HEK293 (cell line): ENCODE measurements at regions not wholly inside any gene's neighbourhood (a gene's known extent, or its start where the extent isn't known, plus 50 kb on each side); places are given as distances from the start of the nearest gene placed in this dataset.

Source experiments
- CTCF ChIA-PET: fragments of 350-600 bp; formaldehyde crosslinking; extraction: SDS; loops from one replicate; lab custom pipeline; 2021; ENCODE audit warnings: antibody characterized with exemption; lab: Yijun Ruan, JAX
- POLR2A ChIA-PET: fragments of 300-600 bp; formaldehyde crosslinking; extraction: SDS; loops from one replicate; lab custom pipeline; 2020; ENCODE audit warnings: antibody characterized with exemption, inconsistent platforms; lab: Yijun Ruan, JAX
- H3K27ac ChIP-seq: fragments of 200-500 bp; sonication (Bioruptor generic); 2 replicates; pipeline ENCODE4 v1.5.1; 2014; ENCODE audit warnings: low read depth, low read length, control low read depth, inconsistent platforms; ENCODE audit errors: extremely low read depth
- H3K36me3 ChIP-seq, 2 experiments: fragments of 200-500 bp in 1 of 2; sonication (Bioruptor generic) in 1 of 2; 1 replicate in 1 of 2; 2 replicates in 1 of 2; pipeline ENCODE4 v1.5.1; 2014 to 2017; ENCODE audit warnings: inconsistent platforms in 2 of 2, low read length in 2 of 2; ENCODE audit not compliant: control insufficient read depth in 2 of 2, insufficient read depth in 1 of 2
- H3K4me1 ChIP-seq: fragments of 200-500 bp; sonication (Bioruptor generic); 2 replicates; pipeline ENCODE4 v1.5.1; 2014; ENCODE audit warnings: mild to moderate bottlenecking, low read length, inconsistent platforms; ENCODE audit not compliant: control insufficient read depth, insufficient read depth
- H3K4me3 ChIP-seq: 2 replicates; pipeline ENCODE4 v1.5.1; 2011; ENCODE audit warnings: low read depth, mild to moderate bottlenecking, control low read depth, low read length, moderate library complexity
- H3K9me3 ChIP-seq: fragments of 200-500 bp; sonication (Bioruptor generic); 2 replicates; pipeline ENCODE4 v1.5.1; 2014; ENCODE audit warnings: low read depth, low read length, inconsistent platforms; ENCODE audit not compliant: control insufficient read depth, insufficient read depth
- EGR2 ChIP-seq: fragments of 450-650 bp; formaldehyde crosslinking; IDR thresholded peaks from 2 replicates; pipeline ENCODE4 v1.5.1; 2016; ENCODE audit warnings: low read depth, missing biosample characterization, missing genetic modification characterization
- SCRT1 ChIP-seq: fragments of 450-650 bp; formaldehyde crosslinking; IDR thresholded peaks from 2 replicates; pipeline ENCODE4 v1.5.1; 2016; ENCODE audit warnings: missing biosample characterization, missing genetic modification characterization, borderline replicate concordance
- SP7 ChIP-seq: fragments of 450-650 bp; formaldehyde crosslinking; IDR thresholded peaks from 2 replicates; pipeline ENCODE4 v1.5.1; 2016; ENCODE audit warnings: missing biosample characterization, missing genetic modification characterization
- ZFHX2 ChIP-seq: fragments of 450-650 bp; formaldehyde crosslinking; conservative IDR thresholded peaks from 2 replicates; pipeline ENCODE4 v1.5.1; 2016; ENCODE audit warnings: missing biosample characterization, missing genetic modification characterization
- ZFP41 ChIP-seq: fragments of 450-650 bp; formaldehyde crosslinking; IDR thresholded peaks from 2 replicates; pipeline ENCODE4 v1.5.1; 2016; ENCODE audit warnings: missing biosample characterization, missing genetic modification characterization, borderline replicate concordance
- ZNF175 ChIP-seq: fragments of 450-650 bp; formaldehyde crosslinking; IDR thresholded peaks from 2 replicates; pipeline ENCODE4 v1.5.1; 2016; ENCODE audit warnings: missing biosample characterization, missing genetic modification characterization
- ZNF239 ChIP-seq: fragments of 450-650 bp; formaldehyde crosslinking; IDR thresholded peaks from 2 replicates; pipeline ENCODE4 v1.5.1; 2016; ENCODE audit warnings: missing biosample characterization, missing genetic modification characterization
- ZNF324 ChIP-seq: fragments of 450-650 bp; formaldehyde crosslinking; IDR thresholded peaks from 2 replicates; pipeline ENCODE4 v1.5.1; 2016; ENCODE audit warnings: missing biosample characterization, missing genetic modification characterization
- ZNF404 ChIP-seq: fragments of 450-650 bp; formaldehyde crosslinking; IDR thresholded peaks from 2 replicates; pipeline ENCODE4 v1.5.1; 2017; ENCODE audit warnings: missing biosample characterization, missing genetic modification characterization
- ZNF510 ChIP-seq: fragments of 450-650 bp; formaldehyde crosslinking; IDR thresholded peaks from 2 replicates; pipeline ENCODE4 v1.5.1; 2018; ENCODE audit warnings: mild to moderate bottlenecking, missing genetic modification characterization, missing biosample characterization; ENCODE audit not compliant: insufficient replicate concordance
- ZNF585B ChIP-seq: fragments of 450-650 bp; formaldehyde crosslinking; IDR thresholded peaks from 2 replicates; pipeline ENCODE4 v1.5.1; 2016; ENCODE audit warnings: missing biosample characterization, missing genetic modification characterization
- ZNF639 ChIP-seq: fragments of 450-650 bp; formaldehyde crosslinking; IDR thresholded peaks from 2 replicates; pipeline ENCODE4 v1.5.1; 2016; ENCODE audit warnings: missing biosample characterization, missing genetic modification characterization
- ZNF768 ChIP-seq: fragments of 450-650 bp; formaldehyde crosslinking; IDR thresholded peaks from 2 replicates; pipeline ENCODE4 v1.5.1; 2018; ENCODE audit warnings: missing biosample characterization, mild to moderate bottlenecking, missing genetic modification characterization
- ZNF830 ChIP-seq: fragments of 450-650 bp; IDR thresholded peaks from 2 replicates; pipeline ENCODE4 v1.5.0; 2018; ENCODE audit warnings: missing biosample characterization, missing genetic modification characterization, low read depth, mild to moderate bottlenecking, moderate library complexity
- TF ChIP-seq, protein P1 (sequence below): fragments of 450-650 bp; formaldehyde crosslinking; conservative IDR thresholded peaks from 2 replicates; pipeline ENCODE4 v1.5.1; 2016; ENCODE audit warnings: low read depth, missing biosample characterization, missing genetic modification characterization
- TF ChIP-seq, protein P2 (sequence below): fragments of 450-650 bp; formaldehyde crosslinking; IDR thresholded peaks from 2 replicates; pipeline ENCODE4 v1.5.1; 2016; ENCODE audit warnings: missing biosample characterization, missing genetic modification characterization
- TF ChIP-seq, protein P3 (sequence below): fragments of 450-650 bp; formaldehyde crosslinking; IDR thresholded peaks from 2 replicates; pipeline ENCODE4 v1.5.1; 2017; ENCODE audit warnings: missing biosample characterization, missing genetic modification characterization
- TF ChIP-seq, protein P4 (sequence below): fragments of 450-650 bp; formaldehyde crosslinking; IDR thresholded peaks from 2 replicates; pipeline ENCODE4; 2016; ENCODE audit warnings: missing biosample characterization, missing genetic modification characterization
- TF ChIP-seq, protein P5 (sequence below): fragments of 450-650 bp; formaldehyde crosslinking; IDR thresholded peaks from 2 replicates; pipeline ENCODE4 v1.5.0; 2017; ENCODE audit warnings: missing biosample characterization, missing genetic modification characterization, borderline replicate concordance

- no peaks in the 10 kb centered on the region for H3K9me3 ChIP-seq
- CTCF ChIA-PET = no interaction called here
- H3K4me1 ChIP-seq = no peaks in the 10 kb centered on the region
- POLR2A ChIA-PET = no interaction called here
- no peaks in the 10 kb centered on the region for H3K36me3 ChIP-seq
- no peak for TF ChIP-seq ZFHX2 (tag by site-specific recombination)
- TF ChIP-seq ZNF324 (tag by site-specific recombination) = no peak
- no peak for TF ChIP-seq ZNF585B (tag by site-specific recombination)
- no peak for TF ChIP-seq SCRT1
- TF ChIP-seq, protein P1, sequence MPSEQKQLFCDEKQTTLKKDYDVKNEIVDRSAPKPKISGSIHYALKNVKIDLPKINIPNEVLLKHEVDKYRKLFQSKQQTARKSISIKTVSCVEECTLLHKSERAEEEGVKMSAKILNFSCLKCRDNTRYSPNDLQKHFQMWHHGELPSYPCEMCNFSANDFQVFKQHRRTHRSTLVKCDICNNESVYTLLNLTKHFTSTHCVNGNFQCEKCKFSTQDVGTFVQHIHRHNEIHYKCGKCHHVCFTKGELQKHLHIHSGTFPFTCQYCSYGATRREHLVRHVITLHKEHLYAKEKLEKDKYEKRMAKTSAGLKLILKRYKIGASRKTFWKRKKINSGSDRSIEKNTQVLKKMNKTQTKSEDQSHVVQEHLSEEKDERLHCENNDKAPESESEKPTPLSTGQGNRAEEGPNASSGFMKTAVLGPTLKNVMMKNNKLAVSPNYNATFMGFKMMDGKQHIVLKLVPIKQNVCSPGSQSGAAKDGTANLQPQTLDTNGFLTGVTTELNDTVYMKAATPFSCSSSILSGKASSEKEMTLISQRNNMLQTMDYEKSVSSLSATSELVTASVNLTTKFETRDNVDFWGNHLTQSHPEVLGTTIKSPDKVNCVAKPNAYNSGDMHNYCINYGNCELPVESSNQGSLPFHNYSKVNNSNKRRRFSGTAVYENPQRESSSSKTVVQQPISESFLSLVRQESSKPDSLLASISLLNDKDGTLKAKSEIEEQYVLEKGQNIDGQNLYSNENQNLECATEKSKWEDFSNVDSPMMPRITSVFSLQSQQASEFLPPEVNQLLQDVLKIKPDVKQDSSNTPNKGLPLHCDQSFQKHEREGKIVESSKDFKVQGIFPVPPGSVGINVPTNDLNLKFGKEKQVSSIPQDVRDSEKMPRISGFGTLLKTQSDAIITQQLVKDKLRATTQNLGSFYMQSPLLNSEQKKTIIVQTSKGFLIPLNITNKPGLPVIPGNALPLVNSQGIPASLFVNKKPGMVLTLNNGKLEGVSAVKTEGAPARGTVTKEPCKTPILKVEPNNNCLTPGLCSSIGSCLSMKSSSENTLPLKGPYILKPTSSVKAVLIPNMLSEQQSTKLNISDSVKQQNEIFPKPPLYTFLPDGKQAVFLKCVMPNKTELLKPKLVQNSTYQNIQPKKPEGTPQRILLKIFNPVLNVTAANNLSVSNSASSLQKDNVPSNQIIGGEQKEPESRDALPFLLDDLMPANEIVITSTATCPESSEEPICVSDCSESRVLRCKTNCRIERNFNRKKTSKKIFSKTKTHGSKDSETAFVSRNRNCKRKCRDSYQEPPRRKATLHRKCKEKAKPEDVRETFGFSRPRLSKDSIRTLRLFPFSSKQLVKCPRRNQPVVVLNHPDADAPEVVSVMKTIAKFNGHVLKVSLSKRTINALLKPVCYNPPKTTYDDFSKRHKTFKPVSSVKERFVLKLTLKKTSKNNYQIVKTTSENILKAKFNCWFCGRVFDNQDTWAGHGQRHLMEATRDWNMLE (tag by site-specific recombination) = no peak
- no peak for TF ChIP-seq ZNF639
- TF ChIP-seq EGR2 = no peak
- no peak for TF ChIP-seq SP7 (tag by site-specific recombination)
- TF ChIP-seq, protein P2, sequence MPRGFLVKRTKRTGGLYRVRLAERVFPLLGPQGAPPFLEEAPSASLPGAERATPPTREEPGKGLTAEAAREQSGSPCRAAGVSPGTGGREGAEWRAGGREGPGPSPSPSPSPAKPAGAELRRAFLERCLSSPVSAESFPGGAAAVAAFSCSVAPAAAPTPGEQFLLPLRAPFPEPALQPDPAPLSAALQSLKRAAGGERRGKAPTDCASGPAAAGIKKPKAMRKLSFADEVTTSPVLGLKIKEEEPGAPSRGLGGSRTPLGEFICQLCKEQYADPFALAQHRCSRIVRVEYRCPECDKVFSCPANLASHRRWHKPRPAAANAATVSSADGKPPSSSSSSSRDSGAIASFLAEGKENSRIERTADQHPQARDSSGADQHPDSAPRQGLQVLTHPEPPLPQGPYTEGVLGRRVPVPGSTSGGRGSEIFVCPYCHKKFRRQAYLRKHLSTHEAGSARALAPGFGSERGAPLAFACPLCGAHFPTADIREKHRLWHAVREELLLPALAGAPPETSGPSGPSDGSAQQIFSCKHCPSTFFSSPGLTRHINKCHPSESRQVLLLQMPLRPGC (tag by site-specific recombination) = no peak
- TF ChIP-seq ZNF768 (tag by site-specific recombination) = no peak
- no peak for TF ChIP-seq ZFP41 (tag by site-specific recombination)
- TF ChIP-seq, all 188 proteins: peak for 0
- Histone ChIP-seq H3K4me3 (no peak overlapping the region), H3K27ac (no peak overlapping the region)
Measured at GRCh38 chr2:236489895-236490404, 79.7 kb upstream of the ACKR3 start.

DNA sequence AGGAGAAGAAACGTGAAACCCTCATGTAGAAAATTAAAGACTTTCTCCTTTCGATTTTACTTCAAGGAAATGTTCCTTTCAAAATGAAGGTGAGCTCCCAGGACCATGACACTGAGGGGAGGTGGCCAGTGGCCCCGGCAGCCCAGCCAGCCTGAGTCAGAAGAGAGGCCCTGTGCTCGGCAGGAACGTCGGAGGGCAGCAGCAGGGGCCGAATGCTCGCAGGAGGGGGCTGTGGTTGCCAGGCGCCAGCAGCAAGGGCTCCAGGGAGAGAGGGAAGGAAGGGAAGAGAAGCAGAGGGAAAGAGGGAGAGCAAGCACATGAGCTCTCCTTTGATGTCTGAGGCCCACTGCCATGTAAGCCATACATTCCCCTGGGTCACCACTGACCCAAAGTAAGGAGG, 73.3 kb upstream of the ACKR3 start:
- no peak overlapping the region for H3K4me3 ChIP-seq
- ChIA-PET POLR2A (no interaction called here), CTCF (no interaction called here)
- H3K36me3 ChIP-seq = no peaks in the 10 kb centered on the region
- no peaks in the 10 kb centered on the region for H3K4me1 ChIP-seq
- H3K9me3 ChIP-seq = no peaks in the 10 kb centered on the region
- H3K27ac ChIP-seq = no peak overlapping the region
- TF ChIP-seq ZNF830 (no peak), ZNF510 (no peak), ZNF239 (tag by site-specific recombination) (no peak), ZNF404 (tag by site-specific recombination) (no peak), ZNF175 (tag by site-specific recombination) (no peak)
- TF ChIP-seq, protein P3, sequence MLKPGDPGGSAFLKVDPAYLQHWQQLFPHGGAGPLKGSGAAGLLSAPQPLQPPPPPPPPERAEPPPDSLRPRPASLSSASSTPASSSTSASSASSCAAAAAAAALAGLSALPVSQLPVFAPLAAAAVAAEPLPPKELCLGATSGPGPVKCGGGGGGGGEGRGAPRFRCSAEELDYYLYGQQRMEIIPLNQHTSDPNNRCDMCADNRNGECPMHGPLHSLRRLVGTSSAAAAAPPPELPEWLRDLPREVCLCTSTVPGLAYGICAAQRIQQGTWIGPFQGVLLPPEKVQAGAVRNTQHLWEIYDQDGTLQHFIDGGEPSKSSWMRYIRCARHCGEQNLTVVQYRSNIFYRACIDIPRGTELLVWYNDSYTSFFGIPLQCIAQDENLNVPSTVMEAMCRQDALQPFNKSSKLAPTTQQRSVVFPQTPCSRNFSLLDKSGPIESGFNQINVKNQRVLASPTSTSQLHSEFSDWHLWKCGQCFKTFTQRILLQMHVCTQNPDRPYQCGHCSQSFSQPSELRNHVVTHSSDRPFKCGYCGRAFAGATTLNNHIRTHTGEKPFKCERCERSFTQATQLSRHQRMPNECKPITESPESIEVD (tag by site-specific recombination) = no peak
- TF ChIP-seq, protein P4, sequence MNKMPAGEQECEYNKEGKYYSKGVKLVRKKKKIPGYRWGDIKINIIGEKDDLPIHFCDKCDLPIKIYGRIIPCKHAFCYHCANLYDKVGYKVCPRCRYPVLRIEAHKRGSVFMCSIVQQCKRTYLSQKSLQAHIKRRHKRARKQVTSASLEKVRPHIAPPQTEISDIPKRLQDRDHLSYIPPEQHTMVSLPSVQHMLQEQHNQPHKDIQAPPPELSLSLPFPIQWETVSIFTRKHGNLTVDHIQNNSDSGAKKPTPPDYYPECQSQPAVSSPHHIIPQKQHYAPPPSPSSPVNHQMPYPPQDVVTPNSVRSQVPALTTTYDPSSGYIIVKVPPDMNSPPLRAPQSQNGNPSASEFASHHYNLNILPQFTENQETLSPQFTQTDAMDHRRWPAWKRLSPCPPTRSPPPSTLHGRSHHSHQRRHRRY (tag by site-specific recombination) = no peak
- TF ChIP-seq, protein P5, sequence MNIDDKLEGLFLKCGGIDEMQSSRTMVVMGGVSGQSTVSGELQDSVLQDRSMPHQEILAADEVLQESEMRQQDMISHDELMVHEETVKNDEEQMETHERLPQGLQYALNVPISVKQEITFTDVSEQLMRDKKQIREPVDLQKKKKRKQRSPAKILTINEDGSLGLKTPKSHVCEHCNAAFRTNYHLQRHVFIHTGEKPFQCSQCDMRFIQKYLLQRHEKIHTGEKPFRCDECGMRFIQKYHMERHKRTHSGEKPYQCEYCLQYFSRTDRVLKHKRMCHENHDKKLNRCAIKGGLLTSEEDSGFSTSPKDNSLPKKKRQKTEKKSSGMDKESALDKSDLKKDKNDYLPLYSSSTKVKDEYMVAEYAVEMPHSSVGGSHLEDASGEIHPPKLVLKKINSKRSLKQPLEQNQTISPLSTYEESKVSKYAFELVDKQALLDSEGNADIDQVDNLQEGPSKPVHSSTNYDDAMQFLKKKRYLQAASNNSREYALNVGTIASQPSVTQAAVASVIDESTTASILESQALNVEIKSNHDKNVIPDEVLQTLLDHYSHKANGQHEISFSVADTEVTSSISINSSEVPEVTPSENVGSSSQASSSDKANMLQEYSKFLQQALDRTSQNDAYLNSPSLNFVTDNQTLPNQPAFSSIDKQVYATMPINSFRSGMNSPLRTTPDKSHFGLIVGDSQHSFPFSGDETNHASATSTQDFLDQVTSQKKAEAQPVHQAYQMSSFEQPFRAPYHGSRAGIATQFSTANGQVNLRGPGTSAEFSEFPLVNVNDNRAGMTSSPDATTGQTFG = no peak
